Mesothelial cell of epicardium (in vitro differentiated cells): ENCODE measurements at regions not wholly inside any gene's neighbourhood (a gene's known extent, or its start where the extent isn't known, plus 50 kb on each side); places are given as distances from the start of the nearest gene placed in this dataset.

ENCODE experiments used
- DNase-seq, 2 experiments: peaks; one replicate each; pipeline ENCODE4 v3.0.0; 2021; ENCODE audit warnings: low spot score in 2 of 2; ENCODE audit not compliant: unreplicated experiment in 2 of 2
- H3K27ac Mint-ChIP-seq: 2 replicates; pipeline ENCODE4 v1.8.0; 2021; ENCODE audit warnings: mixed read lengths
- H3K27me3 Mint-ChIP-seq: 2 replicates; pipeline ENCODE4 v1.8.0; 2021; ENCODE audit warnings: low read depth, mixed read lengths
- H3K36me3 Mint-ChIP-seq: 2 replicates; pipeline ENCODE4 v1.8.0; 2021; ENCODE audit warnings: mixed read lengths
- H3K4me1 Mint-ChIP-seq: 2 replicates; pipeline ENCODE4 v1.8.0; 2021; ENCODE audit warnings: mixed read lengths
- H3K4me3 Mint-ChIP-seq: 2 replicates; pipeline ENCODE4 v1.8.0; 2021; ENCODE audit warnings: mild to moderate bottlenecking, moderate library complexity, mixed read lengths
- H3K9me3 Mint-ChIP-seq: 2 replicates; pipeline ENCODE4 v1.8.0; 2021; ENCODE audit warnings: mixed read lengths
- TF ChIP-seq, protein P1 (sequence below): fragments of 200-600 bp; sonication (generic); IDR thresholded peaks from one replicate; pipeline ENCODE4 v1.5.0; 2021; ENCODE audit warnings: antibody characterized with exemption; ENCODE audit not compliant: unreplicated experiment

DNA sequence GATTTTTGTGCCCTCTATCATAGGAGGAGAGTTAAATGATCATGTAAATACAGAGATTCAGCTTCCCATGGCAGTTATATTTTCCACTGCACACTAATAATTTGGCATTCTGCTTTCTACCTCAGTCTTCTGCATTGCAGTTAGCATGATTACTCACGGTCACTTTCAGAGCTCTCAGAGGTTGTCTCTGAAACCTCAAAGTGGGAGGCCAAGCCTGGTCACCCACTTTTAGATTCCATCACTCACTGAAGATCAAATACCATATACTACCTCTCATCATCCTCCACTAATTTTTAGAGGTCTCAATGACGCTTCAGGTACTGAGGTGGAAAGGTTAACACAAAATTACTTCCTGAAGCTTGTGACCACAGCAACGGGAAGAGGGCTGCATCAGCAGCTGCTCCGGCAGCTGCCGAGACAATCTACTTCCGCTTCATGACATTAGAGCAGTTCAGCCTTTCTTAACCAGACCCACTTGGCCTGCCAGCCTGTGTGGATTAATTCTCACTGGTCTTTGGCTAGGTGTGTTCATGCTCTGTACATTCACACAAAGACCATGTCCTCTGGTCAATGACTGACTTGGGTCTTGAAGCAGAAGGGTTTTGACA lies 416.4 kb upstream of the PDZRN3 start:
- H3K4me1 Mint-ChIP-seq: peaks cover 16% of the 10 kb centered on the region
- TF ChIP-seq, protein P1, sequence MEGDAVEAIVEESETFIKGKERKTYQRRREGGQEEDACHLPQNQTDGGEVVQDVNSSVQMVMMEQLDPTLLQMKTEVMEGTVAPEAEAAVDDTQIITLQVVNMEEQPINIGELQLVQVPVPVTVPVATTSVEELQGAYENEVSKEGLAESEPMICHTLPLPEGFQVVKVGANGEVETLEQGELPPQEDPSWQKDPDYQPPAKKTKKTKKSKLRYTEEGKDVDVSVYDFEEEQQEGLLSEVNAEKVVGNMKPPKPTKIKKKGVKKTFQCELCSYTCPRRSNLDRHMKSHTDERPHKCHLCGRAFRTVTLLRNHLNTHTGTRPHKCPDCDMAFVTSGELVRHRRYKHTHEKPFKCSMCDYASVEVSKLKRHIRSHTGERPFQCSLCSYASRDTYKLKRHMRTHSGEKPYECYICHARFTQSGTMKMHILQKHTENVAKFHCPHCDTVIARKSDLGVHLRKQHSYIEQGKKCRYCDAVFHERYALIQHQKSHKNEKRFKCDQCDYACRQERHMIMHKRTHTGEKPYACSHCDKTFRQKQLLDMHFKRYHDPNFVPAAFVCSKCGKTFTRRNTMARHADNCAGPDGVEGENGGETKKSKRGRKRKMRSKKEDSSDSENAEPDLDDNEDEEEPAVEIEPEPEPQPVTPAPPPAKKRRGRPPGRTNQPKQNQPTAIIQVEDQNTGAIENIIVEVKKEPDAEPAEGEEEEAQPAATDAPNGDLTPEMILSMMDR: no peak
- no peaks in the 10 kb centered on the region for H3K9me3 Mint-ChIP-seq
- H3K27me3 Mint-ChIP-seq: no peaks in the 10 kb centered on the region
- no peaks in the 10 kb centered on the region for H3K36me3 Mint-ChIP-seq
- DNase-seq: no peak
- H3K4me3 Mint-ChIP-seq: no peak overlapping the region
- no peak overlapping the region for H3K27ac Mint-ChIP-seq

DNA sequence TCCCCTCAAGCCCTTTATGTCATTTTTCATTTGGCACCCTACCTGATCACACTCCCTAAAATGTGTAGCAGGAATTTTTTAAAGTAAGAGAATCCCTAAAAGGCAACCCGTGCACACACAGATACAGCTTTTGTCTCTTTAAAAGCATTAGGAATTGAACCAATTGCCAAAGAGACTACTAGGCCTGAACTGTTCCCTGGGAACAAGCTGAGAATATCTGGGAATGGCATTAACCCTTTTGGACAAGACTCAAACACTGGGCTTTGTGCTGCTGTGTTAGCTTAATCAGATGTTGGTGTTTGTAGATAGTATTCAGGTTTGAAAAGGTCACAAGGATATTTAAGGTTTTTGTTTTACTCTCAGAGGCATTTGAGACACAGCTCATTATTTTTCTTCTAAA lies 414.4 kb upstream of the PDZRN3 start:
- no peaks in the 10 kb centered on the region for H3K27me3 Mint-ChIP-seq
- no peak overlapping the region for H3K4me3 Mint-ChIP-seq
- TF ChIP-seq, protein P1: no peak
- no peaks in the 10 kb centered on the region for H3K36me3 Mint-ChIP-seq
- no peaks in the 10 kb centered on the region for H3K9me3 Mint-ChIP-seq
- no peak for DNase-seq
- H3K4me1 Mint-ChIP-seq: peaks cover 12% of the 10 kb centered on the region
- no peak overlapping the region for H3K27ac Mint-ChIP-seq

DNA sequence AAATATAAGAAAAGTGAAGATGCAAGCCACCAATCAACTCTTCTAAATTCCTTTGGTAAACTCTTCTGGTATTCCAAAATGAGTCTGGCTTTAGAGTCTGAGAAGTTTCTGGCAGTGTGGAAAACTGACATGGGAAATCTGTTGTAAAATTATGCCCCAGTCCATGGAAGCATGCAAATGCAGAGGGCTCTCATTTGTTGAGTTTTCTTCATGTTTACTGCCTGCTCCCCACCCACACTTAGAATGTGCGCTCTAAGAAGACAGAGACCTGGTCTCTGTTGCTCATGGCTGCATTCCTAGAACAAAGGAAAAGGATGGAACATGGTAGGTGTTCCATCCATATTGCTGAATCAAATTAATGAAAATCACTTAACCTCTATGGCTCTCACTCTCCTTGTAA lies 411.8 kb upstream of the PDZRN3 start:
- TF ChIP-seq, protein P1: no peak
- no peak overlapping the region for H3K27ac Mint-ChIP-seq
- no peaks in the 10 kb centered on the region for H3K36me3 Mint-ChIP-seq
- no peak for DNase-seq
- peaks cover 12% of the 10 kb centered on the region for H3K4me1 Mint-ChIP-seq
- H3K4me3 Mint-ChIP-seq: no peak overlapping the region
- H3K27me3 Mint-ChIP-seq: no peaks in the 10 kb centered on the region
- no peaks in the 10 kb centered on the region for H3K9me3 Mint-ChIP-seq

DNA sequence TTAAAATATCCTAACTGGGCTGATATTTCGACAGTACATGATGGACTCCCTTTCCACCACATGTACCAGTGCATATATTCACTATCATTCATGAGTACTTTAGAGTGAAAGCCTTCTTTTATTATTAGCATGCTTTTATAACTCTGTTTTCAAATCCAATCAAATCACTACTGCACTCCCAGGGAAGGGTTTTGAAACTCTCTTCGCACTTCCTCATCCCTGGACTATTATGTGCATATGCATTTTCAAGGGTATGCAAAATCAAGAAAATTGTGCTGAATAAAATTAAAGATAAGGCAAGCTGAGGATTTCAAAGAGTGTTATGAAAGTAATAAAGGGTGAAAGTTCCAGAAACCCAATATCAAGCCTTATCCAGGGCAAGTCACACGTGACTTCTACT lies 411.4 kb upstream of the PDZRN3 start:
- no peaks in the 10 kb centered on the region for H3K27me3 Mint-ChIP-seq

DNA sequence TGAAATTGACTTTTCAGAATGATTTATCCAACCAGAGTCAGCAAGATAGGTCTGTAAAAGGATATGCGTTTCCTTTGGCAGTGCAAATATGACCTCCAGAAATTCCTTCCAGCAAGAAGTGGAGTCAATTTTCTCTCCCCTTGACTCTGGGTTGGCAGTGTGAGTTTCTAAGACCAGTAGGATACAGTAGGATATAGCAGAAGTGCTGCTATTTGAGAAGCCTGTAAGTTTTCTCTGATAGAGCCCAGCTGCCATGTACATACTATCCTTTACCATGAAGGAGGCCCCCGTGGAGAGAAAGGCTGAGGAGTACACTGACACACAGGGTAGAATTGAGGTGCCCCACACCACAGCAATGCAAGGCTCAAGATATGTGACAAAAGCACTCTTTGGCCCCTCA lies 409.1 kb upstream of the PDZRN3 start:
- Mint-ChIP-seq H3K4me3 (no peak overlapping the region), H3K36me3 (no peaks in the 10 kb centered on the region), H3K4me1 (peaks cover 12% of the 10 kb centered on the region), H3K9me3 (peaks cover 4% of the 10 kb centered on the region), H3K27ac (no peak overlapping the region), H3K27me3 (no peaks in the 10 kb centered on the region)
- DNase-seq: no peak
- TF ChIP-seq, protein P1: no peak

More for the DNA sequence above, 411.4 kb upstream of the PDZRN3 start:
- TF ChIP-seq, protein P1: no peak
- Mint-ChIP-seq H3K9me3 (no peaks in the 10 kb centered on the region), H3K36me3 (no peaks in the 10 kb centered on the region), H3K27ac (no peak overlapping the region), H3K4me1 (peaks cover 12% of the 10 kb centered on the region), H3K4me3 (no peak overlapping the region)
- no peak for DNase-seq

DNA sequence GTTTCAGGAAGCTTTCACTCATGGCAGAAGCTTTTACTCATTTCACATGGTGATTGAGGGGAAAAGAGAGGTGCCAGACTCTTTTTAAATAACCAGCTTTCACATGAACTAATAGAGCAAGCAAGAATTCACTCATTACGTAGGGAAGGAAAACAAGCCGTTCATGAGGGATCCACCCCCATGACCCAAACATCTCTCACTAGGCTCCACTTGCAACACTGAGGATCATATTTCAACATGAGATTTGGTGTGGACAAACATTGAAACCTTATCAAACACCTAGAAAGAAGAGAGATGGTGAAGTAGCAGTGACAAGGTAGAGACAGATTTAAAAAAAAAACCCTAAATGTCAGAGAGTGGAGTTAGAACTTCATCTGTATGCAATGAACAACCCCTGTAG lies 408.6 kb upstream of the PDZRN3 start:
- no peaks in the 10 kb centered on the region for H3K27me3 Mint-ChIP-seq
- TF ChIP-seq, protein P1: no peak
- H3K4me3 Mint-ChIP-seq: no peak overlapping the region
- H3K4me1 Mint-ChIP-seq: peaks cover 9% of the 10 kb centered on the region
- no peak overlapping the region for H3K27ac Mint-ChIP-seq
- no peak for DNase-seq
- no peaks in the 10 kb centered on the region for H3K36me3 Mint-ChIP-seq
- peaks cover 4% of the 10 kb centered on the region for H3K9me3 Mint-ChIP-seq
